HL-60 (cell line): ENCODE measurements at regions not wholly inside any gene's neighbourhood (a gene's known extent, or its start where the extent isn't known, plus 50 kb on each side); places are given as distances from the start of the nearest gene placed in this dataset.

Source experiments
- DNase-seq, 2 experiments: peaks; one replicate each; pipeline ENCODE4 v3.0.0-alpha.2; 2010 to 2020; ENCODE audit warnings: low read depth in 1 of 2, low spot score in 1 of 2
- H3K27ac ChIP-seq: fragments of 250-450 bp; sonication (Bioruptor Pico); replicated peaks from 2 replicates; pipeline ENCODE4 v1.5.1; 2020; ENCODE audit warnings: mild to moderate bottlenecking, moderate library complexity
- H3K27me3 ChIP-seq: fragments of 250-450 bp; sonication (Bioruptor Pico); 2 replicates; pipeline ENCODE4 v1.5.1; 2021; ENCODE audit warnings: mild to moderate bottlenecking, moderate library complexity; ENCODE audit not compliant: insufficient read depth, poor library complexity, severe bottlenecking
- H3K4me3 ChIP-seq: replicated peaks from 2 replicates; pipeline ENCODE4 v1.5.1; 2011; ENCODE audit warnings: mild to moderate bottlenecking, control low read depth, low read length; ENCODE audit not compliant: insufficient read depth
- CTCF ChIP-seq: IDR thresholded peaks from one replicate; pipeline ENCODE4 v1.5.1; 2011; ENCODE audit warnings: low read length, control low read depth, inconsistent platforms; ENCODE audit not compliant: insufficient read depth
- GABPA ChIP-seq: IDR thresholded peaks from 2 replicates; pipeline ENCODE4 v1.6.1; 2012; ENCODE audit warnings: low read depth
- POLR2AphosphoS5 ChIP-seq: IDR thresholded peaks from 2 replicates; pipeline ENCODE4 v1.6.1; 2012; ENCODE audit warnings: low read depth
- REST ChIP-seq: IDR thresholded peaks from 2 replicates; pipeline ENCODE4 v1.6.1; 2012; ENCODE audit warnings: low read depth; ENCODE audit not compliant: insufficient replicate concordance
- SPI1 ChIP-seq: IDR thresholded peaks from 2 replicates; pipeline ENCODE4 v1.6.1; 2012; ENCODE audit warnings: low read depth, mild to moderate bottlenecking, borderline replicate concordance

DNA sequence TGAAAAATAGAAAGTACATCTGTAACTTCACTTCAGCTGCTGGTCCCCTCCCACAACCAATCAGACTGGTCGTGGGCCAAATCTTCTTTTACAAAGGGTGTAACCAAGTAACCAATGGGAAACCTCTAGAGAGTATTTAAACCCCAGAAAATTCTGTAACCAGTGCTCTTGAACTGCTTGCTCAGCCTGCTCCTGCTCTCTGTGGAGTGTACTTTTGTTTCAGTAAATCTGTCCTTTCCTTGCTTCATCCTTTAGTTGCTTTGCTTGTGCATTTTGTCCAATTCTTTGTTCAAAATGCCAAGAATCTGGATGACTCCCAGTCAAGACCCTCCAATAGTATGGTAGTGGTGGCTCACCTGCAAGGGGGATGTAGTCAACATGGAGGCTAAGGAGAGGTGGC is 489.1 kb downstream of the FUT8 start:
- no peak for DNase-seq
- Histone ChIP-seq H3K27ac (no peak overlapping the region), H3K27me3 (no peaks in the 10 kb centered on the region), H3K4me3 (no peak overlapping the region)
- TF ChIP-seq GABPA (no peak), POLR2AphosphoS5 (no peak), REST (no peak)

GRCh38 chr14:65904988-65905387 is 492.5 kb downstream of the FUT8 start:
- DNase-seq, result no peak
- Histone ChIP-seq H3K27me3 (no peaks in the 10 kb centered on the region), H3K27ac (no peak overlapping the region), H3K4me3 (no peak overlapping the region)
- TF ChIP-seq REST, result no peak

GRCh38 chr14:65906344-65906743 is 493.8 kb downstream of the FUT8 start:
- no peak for DNase-seq
- Histone ChIP-seq H3K27me3 (no peaks in the 10 kb centered on the region), H3K4me3 (no peak overlapping the region), H3K27ac (no peak overlapping the region)
- TF ChIP-seq CTCF (no peak), POLR2AphosphoS5 (no peak), REST (no peak), GABPA (no peak), SPI1 (no peak)

DNA sequence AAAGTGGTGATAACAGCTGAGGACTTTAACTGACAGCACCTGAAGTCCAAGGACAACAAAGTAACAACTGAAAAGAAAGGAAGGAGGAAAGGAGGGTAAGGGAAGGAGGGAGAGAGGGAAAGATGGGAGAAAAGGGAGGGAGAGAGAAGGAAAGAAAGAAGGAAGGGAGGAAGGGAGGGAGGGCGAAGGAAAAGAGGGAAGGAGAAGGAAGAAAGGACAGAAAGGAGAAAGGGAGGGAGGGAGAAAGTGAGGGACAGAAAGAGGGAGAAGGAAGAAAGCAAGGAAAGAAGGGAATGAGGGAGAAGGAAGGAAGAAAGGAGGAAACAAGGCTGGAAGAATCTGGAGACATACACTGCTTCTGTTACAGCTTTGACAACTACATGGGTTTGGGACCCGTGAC is 494.4 kb downstream of the FUT8 start:
- Histone ChIP-seq H3K4me3 (no peak overlapping the region), H3K27ac (no peak overlapping the region), H3K27me3 (no peaks in the 10 kb centered on the region)
- no peak for DNase-seq
- no peak for TF ChIP-seq CTCF
- TF ChIP-seq POLR2AphosphoS5, result no peak
- no peak for TF ChIP-seq REST
- TF ChIP-seq GABPA, result no peak
- no peak for TF ChIP-seq SPI1
